Endodermal cell (in vitro differentiated cells): ENCODE measurements at regions not wholly inside any gene's neighbourhood (a gene's known extent, or its start where the extent isn't known, plus 50 kb on each side); places are given as distances from the start of the nearest gene placed in this dataset.
A peak's percentile ranks its signal among the peaks of the same experiment; 100 is the strongest.

ENCODE experiments used
- DNase-seq: peaks from one replicate; pipeline ENCODE4 v3.0.0-alpha.2; 2017
- H3K27ac ChIP-seq: 2 replicates; pipeline ENCODE4 v1.5.1; 2013; ENCODE audit warnings: mild to moderate bottlenecking, low read depth, low read length, moderate library complexity
- H3K27me3 ChIP-seq: 2 replicates; pipeline ENCODE4 v1.6.1; 2013; ENCODE audit warnings: mild to moderate bottlenecking, low read length, moderate library complexity; ENCODE audit not compliant: insufficient read depth, control insufficient read depth, poor library complexity, severe bottlenecking
- H3K36me3 ChIP-seq: 2 replicates; pipeline ENCODE4 v1.7.0; 2013; ENCODE audit warnings: mild to moderate bottlenecking, low read length, moderate library complexity; ENCODE audit not compliant: control insufficient read depth, insufficient read depth
- H3K4me1 ChIP-seq: one replicate; pipeline ENCODE4 v1.7.0; 2013; ENCODE audit warnings: low read length; ENCODE audit not compliant: control insufficient read depth, insufficient read depth
- H3K4me3 ChIP-seq: 2 replicates; pipeline ENCODE4 v1.5.1; 2013; ENCODE audit warnings: mild to moderate bottlenecking, low read length, moderate library complexity
- H3K9ac ChIP-seq: 2 replicates; pipeline ENCODE4 v1.6.1; 2013; ENCODE audit warnings: mild to moderate bottlenecking, low read length, moderate library complexity; ENCODE audit not compliant: poor library complexity, severe bottlenecking; ENCODE audit errors: extremely low read depth
- H3K9me3 ChIP-seq: 2 replicates; pipeline ENCODE4 v1.6.1; 2013; ENCODE audit warnings: mild to moderate bottlenecking, low read length, moderate library complexity; ENCODE audit not compliant: control insufficient read depth
- H3K27ac Mint-ChIP-seq: 2 replicates; pipeline ENCODE4 v1.8.0; 2020; ENCODE audit warnings: mixed read lengths
- H3K27me3 Mint-ChIP-seq: 2 replicates; pipeline ENCODE4 v1.8.0; 2021; ENCODE audit warnings: mild to moderate bottlenecking, mixed read lengths; ENCODE audit not compliant: insufficient read depth
- H3K36me3 Mint-ChIP-seq: 2 replicates; pipeline ENCODE4 v1.8.0; 2020; ENCODE audit warnings: low read depth, mixed read lengths
- H3K4me1 Mint-ChIP-seq: 2 replicates; pipeline ENCODE4 v1.8.0; 2020; ENCODE audit warnings: mixed read lengths
- H3K4me3 Mint-ChIP-seq: 2 replicates; pipeline ENCODE4 v1.8.0; 2020; ENCODE audit warnings: mild to moderate bottlenecking, moderate library complexity, mixed read lengths
- H3K9me3 Mint-ChIP-seq: 2 replicates; pipeline ENCODE4 v1.8.0; 2020; ENCODE audit warnings: mild to moderate bottlenecking, mixed read lengths
- CTCF ChIP-seq: fragments of 200-600 bp; sonication (generic); conservative IDR thresholded peaks from 2 replicates; pipeline ENCODE4 v1.5.0; 2021; ENCODE audit warnings: antibody characterized with exemption, mild to moderate bottlenecking
- WGBS, 2 experiments: methylation state at CpG; one replicate each; pipeline versions ENCODE4 v1.1.5 to v1.1.7; 2013; ENCODE audit warnings: missing lambda C conversion rate in 2 of 2, mixed read lengths in 1 of 2; ENCODE audit not compliant: insufficient coverage in 1 of 2, insufficient read length in 1 of 2; 5-methylcytosine and 5-hydroxymethylcytosine counted together

GRCh38 chr4:144489831-144490230 lies 156.1 kb upstream of the HHIP start:
- no peak overlapping the region for H3K27ac Mint-ChIP-seq

GRCh38 chr4:144494280-144494679 lies 151.7 kb upstream of the HHIP start:
- Histone ChIP-seq H3K4me1 (no peaks in the 10 kb centered on the region), H3K9me3 (no peaks in the 10 kb centered on the region), H3K27ac (peak overlapping the region; percentile 45), H3K36me3 (no peaks in the 10 kb centered on the region), H3K4me3 (no peak overlapping the region), H3K9ac (no peak overlapping the region), H3K27me3 (no peaks in the 10 kb centered on the region)
- H3K9me3 Mint-ChIP-seq, result no peaks in the 10 kb centered on the region
- DNase-seq, result no peak
- no peak for TF ChIP-seq CTCF
- no peak overlapping the region for H3K27ac Mint-ChIP-seq
- 97 to 100% methylated on average over 2 of the region's 2 CpGs for WGBS, 2 experiments
- no peaks in the 10 kb centered on the region for H3K27me3 Mint-ChIP-seq
- no peak overlapping the region for H3K4me3 Mint-ChIP-seq
- H3K4me1 Mint-ChIP-seq, result peaks cover 5% of the 10 kb centered on the region
- H3K36me3 Mint-ChIP-seq, result no peaks in the 10 kb centered on the region

More at GRCh38 chr4:144489831-144490230, 156.1 kb upstream of the HHIP start:
- TF ChIP-seq CTCF, result no peak
- H3K9ac ChIP-seq, result no peak overlapping the region
- Mint-ChIP-seq H3K27me3 (no peaks in the 10 kb centered on the region), H3K36me3 (no peaks in the 10 kb centered on the region), H3K4me1 (peaks cover 4% of the 10 kb centered on the region), H3K9me3 (peaks cover 14% of the 10 kb centered on the region), H3K4me3 (no peak overlapping the region)
- no peaks in the 10 kb centered on the region for H3K9me3 ChIP-seq
- H3K27ac ChIP-seq, result no peak overlapping the region
- H3K4me3 ChIP-seq, result no peak overlapping the region
- no peaks in the 10 kb centered on the region for H3K36me3 ChIP-seq
- H3K27me3 ChIP-seq, result no peaks in the 10 kb centered on the region
- no peaks in the 10 kb centered on the region for H3K4me1 ChIP-seq
- WGBS, 2 experiments, result no CpG with 5 or more reads among the region's 1 CpG
- no peak for DNase-seq

GRCh38 chr4:144495944-144496343 lies 150.0 kb upstream of the HHIP start:
- no peaks in the 10 kb centered on the region for H3K27me3 Mint-ChIP-seq
- no peaks in the 10 kb centered on the region for H3K9me3 Mint-ChIP-seq
- Histone ChIP-seq H3K4me1 (no peaks in the 10 kb centered on the region), H3K36me3 (no peaks in the 10 kb centered on the region), H3K9ac (no peak overlapping the region), H3K4me3 (no peak overlapping the region), H3K27me3 (no peaks in the 10 kb centered on the region), H3K9me3 (no peaks in the 10 kb centered on the region), H3K27ac (no peak overlapping the region)
- DNase-seq, result no peak
- H3K27ac Mint-ChIP-seq, result no peak overlapping the region
- H3K4me3 Mint-ChIP-seq, result no peak overlapping the region
- WGBS, 2 experiments, result 94 to 100% methylated on average over 1 to 2 of the region's 2 CpGs
- peaks cover 5% of the 10 kb centered on the region for H3K4me1 Mint-ChIP-seq
- TF ChIP-seq CTCF, result no peak
- no peaks in the 10 kb centered on the region for H3K36me3 Mint-ChIP-seq
